ENCODE measurements at regions not wholly inside any gene's neighbourhood (a gene's known extent, or its start where the extent isn't known, plus 50 kb on each side); places are given as distances from the start of the nearest gene placed in this dataset.
"Not testable (repeated sequence)": the region's sequence is repeated elsewhere in the genome, so short reads cannot be mapped to it uniquely, and the experiment has no call there.

DNA sequence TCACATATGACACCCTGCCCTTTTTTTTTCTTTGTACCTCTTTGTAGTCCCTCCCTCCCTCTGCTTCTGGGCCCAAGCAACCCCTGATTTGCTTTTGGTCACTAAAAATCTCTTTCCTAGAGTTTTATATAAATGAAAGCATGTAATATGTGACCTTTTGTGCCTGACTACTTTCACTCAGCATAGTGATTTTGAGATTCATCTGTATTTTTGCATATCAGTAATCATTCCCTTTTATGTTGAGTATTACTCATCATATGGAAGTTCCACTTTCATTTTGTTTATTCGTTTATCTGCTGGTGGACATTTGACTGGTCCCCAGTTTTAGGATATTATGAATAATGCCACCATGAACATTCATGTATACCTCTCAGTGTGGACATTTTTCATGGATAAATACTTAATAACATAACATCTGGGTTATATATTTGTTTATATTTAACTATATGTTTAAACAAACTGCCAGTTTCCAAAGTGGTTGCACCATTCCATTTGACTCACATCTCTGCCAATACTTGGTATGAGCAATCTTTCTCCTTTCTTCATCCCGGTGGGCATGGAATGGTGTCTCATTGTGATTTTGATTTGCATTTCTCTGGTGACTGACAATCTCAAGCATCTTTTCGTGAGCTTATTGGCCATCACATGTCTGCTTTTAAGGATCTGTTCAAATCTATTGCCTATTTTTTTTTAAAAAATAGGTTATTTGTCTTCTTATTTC, 115.7 kb upstream of the S1PR3 start:
- no peak for ATAC-seq
- Histone ChIP-seq H3K4me1 (peaks cover 9% of the 10 kb centered on the region), H3K36me3 (replicated peaks in 1 of 2; ENCODE audit: insufficient read depth in 1 of 2, low read depth in 2 of 2) (no peaks in the 10 kb centered on the region), H3K27ac (no peak overlapping the region), H3K9me3 (no peaks in the 10 kb centered on the region), H3K27me3 (no peaks in the 10 kb centered on the region), H3K4me3 (no peak overlapping the region)
- WGBS, 2 donors: 72 to 89% methylated on average over 3 of the region's 3 CpGs
- DNase-seq: no peak
- intact Hi-C loops (cut with DNase I): no loop called here
- TF ChIP-seq, protein P1, sequence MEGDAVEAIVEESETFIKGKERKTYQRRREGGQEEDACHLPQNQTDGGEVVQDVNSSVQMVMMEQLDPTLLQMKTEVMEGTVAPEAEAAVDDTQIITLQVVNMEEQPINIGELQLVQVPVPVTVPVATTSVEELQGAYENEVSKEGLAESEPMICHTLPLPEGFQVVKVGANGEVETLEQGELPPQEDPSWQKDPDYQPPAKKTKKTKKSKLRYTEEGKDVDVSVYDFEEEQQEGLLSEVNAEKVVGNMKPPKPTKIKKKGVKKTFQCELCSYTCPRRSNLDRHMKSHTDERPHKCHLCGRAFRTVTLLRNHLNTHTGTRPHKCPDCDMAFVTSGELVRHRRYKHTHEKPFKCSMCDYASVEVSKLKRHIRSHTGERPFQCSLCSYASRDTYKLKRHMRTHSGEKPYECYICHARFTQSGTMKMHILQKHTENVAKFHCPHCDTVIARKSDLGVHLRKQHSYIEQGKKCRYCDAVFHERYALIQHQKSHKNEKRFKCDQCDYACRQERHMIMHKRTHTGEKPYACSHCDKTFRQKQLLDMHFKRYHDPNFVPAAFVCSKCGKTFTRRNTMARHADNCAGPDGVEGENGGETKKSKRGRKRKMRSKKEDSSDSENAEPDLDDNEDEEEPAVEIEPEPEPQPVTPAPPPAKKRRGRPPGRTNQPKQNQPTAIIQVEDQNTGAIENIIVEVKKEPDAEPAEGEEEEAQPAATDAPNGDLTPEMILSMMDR (IDR thresholded peaks at IDR 0.05): no peak
- no peak for TF ChIP-seq POLR2A (IDR thresholded peaks at IDR 0.05)

DNA sequence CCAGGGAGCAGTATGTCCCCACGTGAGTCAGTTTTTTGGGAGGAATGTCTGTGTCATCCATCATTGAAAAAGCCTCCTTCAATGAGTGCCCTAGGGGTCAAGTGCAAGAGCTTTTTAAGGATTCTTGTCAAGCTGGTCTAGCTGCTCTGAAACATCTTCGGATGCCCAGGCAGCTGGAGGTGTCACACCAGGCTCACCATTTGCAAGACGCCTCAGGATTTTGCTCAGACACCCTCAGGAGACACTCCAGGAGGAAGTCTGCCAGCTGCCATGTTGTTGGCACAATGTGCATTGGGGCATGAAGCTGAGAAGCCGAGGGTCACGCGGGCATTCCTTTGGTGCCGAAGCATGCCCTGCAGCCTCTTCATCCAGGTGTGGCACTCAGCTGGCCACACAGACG, 111.1 kb upstream of the S1PR3 start:
- Histone ChIP-seq H3K36me3 (replicated peaks in 1 of 2; ENCODE audit: insufficient read depth in 1 of 2, low read depth in 2 of 2) (no peaks in the 10 kb centered on the region), H3K27ac (no peak overlapping the region), H3K4me1 (no peaks in the 10 kb centered on the region), H3K9me3 (peaks cover 0 to 4% (median 0%) of the 10 kb centered on the region in 3 donors), H3K4me3 (no peak overlapping the region), H3K27me3 (no peaks in the 10 kb centered on the region)
- no peak for DNase-seq
- TF ChIP-seq, protein P1 (IDR thresholded peaks at IDR 0.05): no peak
- no peak for TF ChIP-seq POLR2A (IDR thresholded peaks at IDR 0.05)
- intact Hi-C loops (cut with DNase I): no loop called here
- WGBS, 2 donors: 70% methylated on average over 2 to 8 of the region's 8 CpGs
- no peak for ATAC-seq

DNA sequence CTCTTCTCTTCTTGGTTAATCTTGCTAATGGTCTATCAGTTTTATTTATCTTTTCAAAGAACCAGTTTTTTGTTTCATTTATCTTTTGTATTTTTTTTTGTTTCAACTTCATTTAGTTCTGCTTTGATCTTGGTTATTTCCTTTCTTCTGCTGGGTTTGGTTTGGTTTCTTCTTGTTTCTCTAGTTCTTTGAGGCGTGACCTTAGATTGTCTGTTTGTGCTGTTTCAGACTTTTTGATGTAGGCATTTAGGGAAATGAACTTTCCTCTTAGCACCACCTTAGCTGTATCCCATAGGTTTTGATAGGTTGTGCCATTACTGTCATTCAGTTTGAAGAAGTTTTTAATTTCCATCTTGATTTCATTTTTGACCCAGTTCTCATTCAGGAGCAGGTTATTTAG, 107.0 kb upstream of the S1PR3 start:
- ATAC-seq: not testable (repeated sequence)

DNA sequence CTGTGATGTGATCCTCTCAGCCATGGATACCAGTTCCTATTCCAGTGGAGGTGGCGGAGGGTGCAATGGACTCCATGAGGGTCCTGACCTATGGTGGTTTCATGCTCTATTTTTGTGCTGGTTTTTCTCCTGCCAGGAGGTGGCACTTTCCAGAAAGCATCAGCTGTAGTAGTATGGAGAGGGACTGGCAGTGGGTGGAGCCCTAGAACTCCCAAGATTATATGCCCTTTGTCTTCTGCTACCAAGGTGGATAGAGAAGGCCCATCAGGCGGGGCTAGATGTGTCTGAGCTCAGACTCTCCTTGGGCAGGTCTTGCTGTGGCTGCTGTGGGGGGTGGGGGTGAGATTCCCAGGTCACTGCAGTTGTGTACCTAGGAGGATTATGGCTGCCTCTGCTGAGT, 104.5 kb upstream of the S1PR3 start:
- H3K27me3 ChIP-seq; ATAC-seq; H3K36me3 ChIP-seq (replicated peaks in 1 of 2; ENCODE audit: insufficient read depth in 1 of 2, low read depth in 2 of 2); H3K27ac ChIP-seq; H3K4me3 ChIP-seq; H3K4me1 ChIP-seq; H3K9me3 ChIP-seq; intact Hi-C loops (cut with DNase I): not testable (repeated sequence)
- DNase-seq: peak in 3 of 4 donors; percentile 32 to 61 (median 37)
- TF ChIP-seq, protein P1 (IDR thresholded peaks at IDR 0.05): peak in 3 of 7 experiments; percentile 25 to 56 (median 34)
- 0 to 43% methylated on average over 1 to 2 of the region's 2 CpGs for WGBS, 2 donors

More for the DNA sequence above, 107.0 kb upstream of the S1PR3 start:
- WGBS, 2 donors: 75 to 92% methylated on average over 1 of the region's 1 CpG
- DNase-seq; intact Hi-C loops (cut with DNase I); H3K36me3 ChIP-seq (replicated peaks in 1 of 2; ENCODE audit: insufficient read depth in 1 of 2, low read depth in 2 of 2); H3K4me1 ChIP-seq; H3K9me3 ChIP-seq; H3K27me3 ChIP-seq; H3K27ac ChIP-seq; H3K4me3 ChIP-seq: not testable (repeated sequence)

DNA sequence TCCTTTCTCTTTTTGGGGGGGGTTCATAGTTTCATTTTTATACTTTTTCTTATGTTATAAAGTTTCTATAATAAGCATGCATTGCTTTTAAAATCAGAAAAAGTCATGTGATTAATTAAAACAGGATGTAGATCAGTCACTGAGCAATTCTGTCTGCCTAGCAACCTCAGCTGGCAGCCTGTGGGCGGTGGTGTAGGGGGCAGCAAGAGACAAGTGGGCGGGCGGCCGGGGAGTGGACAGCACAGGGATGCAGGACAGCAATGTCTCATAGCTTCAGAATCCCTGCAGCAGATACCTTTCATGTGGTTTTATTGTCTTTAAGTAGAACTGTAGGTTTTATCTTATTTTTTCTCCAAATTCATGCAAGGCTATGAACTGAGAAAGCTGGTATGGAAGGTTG, 101.9 kb upstream of the S1PR3 start:
- no peaks in the 10 kb centered on the region for H3K27me3 ChIP-seq
- H3K36me3 ChIP-seq (replicated peaks in 1 of 2; ENCODE audit: insufficient read depth in 1 of 2, low read depth in 2 of 2): no peaks in the 10 kb centered on the region
- no peak for TF ChIP-seq POLR2A (IDR thresholded peaks at IDR 0.05)
- TF ChIP-seq, protein P1 (IDR thresholded peaks at IDR 0.05): no peak
- WGBS, 2 donors: 76 to 79% methylated on average over 4 of the region's 4 CpGs
- no peak overlapping the region for H3K4me3 ChIP-seq
- ATAC-seq (no peak), DNase-seq (no peak)
- no peaks in the 10 kb centered on the region for H3K9me3 ChIP-seq
- intact Hi-C loops (cut with DNase I): no loop called here
- no peaks in the 10 kb centered on the region for H3K4me1 ChIP-seq
- H3K27ac ChIP-seq: no peak overlapping the region

All from body of pancreas (tissue), 4 donors.